Limb (tissue), 2 donors: ENCODE measurements at regions not wholly inside any gene's neighbourhood (a gene's known extent, or its start where the extent isn't known, plus 50 kb on each side); places are given as distances from the start of the nearest gene placed in this dataset.

Experiments used
- DNase-seq, 2 donors: peaks; one replicate each; pipeline ENCODE4 v3.0.0-alpha.2; 2016; ENCODE audit errors: extremely low spot score in 2 of 2

DNA sequence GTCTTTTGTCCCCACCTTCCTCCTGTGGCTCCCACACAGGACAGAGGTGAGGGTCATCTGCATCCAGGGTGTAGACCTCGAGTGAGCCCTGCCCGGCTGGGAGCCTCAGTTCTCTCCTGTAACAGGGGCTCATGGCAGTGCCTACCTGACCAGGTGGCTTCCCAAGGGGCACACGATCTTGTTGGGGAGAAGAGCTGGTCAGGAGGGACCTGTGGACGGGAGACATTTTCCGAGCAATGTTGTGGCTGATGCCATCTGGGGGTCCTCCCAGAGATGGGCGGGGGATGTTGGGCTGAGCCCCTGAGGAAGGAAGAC is 51.9 kb downstream of the CEBPB start:
- DNase-seq, result no peak

DNA sequence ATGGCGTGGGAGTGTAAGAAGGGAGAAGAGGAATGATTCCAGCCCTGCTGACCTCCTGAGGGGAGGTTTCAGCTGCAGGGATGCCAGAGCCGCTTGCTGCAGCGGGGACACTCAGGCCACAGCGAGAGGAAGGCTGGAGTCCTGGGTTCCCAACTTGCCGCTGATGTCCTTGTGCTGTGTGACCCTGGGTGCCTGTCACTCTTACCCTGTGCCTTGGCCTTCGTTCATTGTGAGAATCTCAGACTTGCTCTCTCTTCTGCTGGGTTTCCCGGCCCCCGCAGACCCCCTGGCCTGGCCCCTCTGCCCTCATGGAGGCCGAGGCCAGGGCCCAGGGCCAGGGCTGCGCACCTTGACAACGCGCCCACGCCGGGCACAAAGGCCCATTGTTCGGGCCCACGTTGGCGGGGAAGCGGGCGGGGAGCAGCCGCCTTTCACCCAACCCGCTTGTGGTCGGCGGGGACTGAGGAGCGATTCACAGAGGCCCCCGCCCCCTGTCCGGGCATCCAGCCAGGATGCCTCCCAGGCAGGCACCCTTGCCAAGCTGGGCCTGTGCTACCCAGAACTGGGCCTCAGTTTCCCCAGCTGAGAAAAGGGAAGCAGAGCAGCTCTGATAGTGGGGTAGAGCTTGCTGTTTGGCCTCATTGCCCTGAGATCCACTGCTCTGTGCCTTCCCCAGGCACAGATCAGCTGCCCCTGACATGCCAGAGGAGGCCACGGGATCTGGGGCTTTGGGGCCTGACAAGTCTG is 52.4 kb downstream of the CEBPB start:
- peak in 1 of 2 donors; percentile 80 for DNase-seq

DNA sequence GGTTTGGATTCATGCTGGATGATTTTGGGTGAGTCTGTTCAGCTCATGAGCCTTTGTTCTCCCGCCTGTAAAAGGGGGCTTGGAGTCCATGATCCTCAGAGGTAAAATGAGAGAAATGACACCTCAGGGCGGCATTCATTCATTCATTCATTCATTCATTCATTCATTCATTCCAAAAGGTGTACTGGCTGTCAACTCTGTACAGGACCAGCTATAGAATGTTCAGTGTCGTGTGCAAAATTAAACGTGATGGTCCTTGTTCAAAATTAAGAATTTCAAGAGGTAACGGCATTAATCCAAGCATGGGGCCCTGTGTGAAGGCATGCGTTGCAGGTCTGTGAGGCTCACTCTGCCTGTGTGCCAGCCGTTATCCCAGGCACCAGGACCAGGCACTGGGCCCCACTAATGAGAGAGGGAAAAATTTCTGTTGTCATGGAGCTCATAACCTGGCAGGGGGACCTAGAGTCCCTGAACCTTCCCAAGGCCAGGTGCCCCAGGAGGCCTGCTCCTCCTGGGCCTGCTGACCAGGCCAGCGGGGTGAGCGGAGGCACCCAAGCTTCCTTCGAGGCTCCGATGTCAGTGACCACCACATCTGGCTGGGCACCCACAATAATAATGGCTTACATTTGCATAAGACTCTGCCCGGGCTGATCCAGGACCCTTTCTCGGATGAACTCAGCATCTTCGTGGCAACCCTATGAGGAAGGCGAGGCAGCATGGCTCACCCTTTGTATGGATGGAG is 53.2 kb downstream of the CEBPB start:
- no peak for DNase-seq

DNA sequence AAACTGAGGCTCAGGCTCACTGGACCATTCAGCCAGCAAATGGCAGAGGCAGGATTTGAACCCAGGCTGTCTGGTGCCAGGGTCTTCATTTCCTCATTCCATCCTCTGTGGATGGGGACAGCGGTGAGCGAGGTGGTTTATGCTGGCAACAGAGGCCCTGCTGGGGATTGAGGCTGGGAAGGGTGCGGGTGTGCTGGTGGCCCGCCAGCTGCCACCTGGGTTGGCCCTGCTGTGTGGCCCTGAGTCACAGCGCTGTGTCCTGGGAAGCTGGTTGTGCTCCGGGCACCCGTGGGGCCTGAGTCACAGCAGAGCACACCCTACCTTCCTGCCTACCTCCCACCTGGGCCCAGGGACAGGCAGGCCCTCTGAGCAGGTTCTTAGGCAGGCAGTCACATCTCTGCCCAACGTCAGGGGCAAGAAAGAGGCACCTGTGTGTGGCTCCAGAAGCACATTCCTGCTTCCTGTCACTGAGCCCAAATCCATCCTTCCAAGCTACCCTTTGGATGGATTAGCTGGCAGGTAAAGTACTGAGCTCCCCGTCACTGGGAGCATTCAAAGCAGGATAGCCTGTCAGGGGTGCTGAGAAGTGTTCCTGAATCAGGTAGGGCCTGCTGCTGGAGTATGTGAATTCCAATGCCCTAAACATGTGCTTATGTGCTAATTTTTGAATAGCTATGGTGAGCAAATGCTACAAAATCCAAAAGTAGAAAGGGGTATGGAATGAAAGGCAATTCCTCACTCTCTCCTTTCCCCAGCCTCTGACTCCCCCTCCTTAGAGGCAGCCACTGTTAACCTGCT is 53.9 kb downstream of the CEBPB start:
- DNase-seq, result no peak

DNA sequence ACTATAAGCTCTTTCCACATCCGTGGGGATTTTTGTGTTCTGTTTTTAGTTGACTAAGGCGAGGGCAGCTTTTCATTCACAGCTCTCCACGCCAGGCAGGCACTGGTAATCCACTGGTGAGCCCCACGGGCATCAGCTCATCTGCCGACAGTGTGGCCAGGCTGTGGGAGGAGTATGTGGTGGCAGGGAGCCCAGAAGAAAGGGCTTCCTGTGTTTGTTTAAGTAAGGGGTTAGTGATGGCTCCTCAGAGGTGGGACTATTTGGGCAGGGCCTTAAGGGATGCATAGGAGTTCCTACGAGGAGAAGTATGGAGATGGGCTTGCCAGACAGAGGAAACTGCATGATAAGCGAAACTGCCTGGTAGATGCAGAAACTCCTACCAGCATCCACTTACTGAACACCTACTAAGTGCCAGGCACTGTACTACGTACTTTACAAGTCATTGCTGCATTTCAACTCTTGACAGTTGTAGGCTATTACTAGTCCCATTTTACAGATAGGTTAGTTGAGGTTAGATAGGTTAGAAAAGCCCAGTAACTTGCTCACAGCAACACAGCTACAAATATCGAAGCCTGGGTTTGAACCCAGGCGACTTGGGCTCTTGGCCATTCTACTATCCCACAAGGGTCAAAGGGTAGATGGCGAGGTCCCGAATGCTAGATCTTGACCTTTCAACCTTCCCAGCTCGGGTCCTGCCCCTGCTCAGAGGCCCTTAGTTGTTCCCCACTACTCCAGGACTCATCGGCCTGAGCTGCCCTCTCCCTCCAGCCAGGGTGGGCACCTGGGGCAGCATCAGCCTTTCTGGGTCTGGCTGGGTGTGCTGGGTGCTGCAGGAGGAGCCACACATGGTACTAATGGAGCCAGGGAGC is 55.1 kb downstream of the CEBPB start:
- no peak for DNase-seq

DNA sequence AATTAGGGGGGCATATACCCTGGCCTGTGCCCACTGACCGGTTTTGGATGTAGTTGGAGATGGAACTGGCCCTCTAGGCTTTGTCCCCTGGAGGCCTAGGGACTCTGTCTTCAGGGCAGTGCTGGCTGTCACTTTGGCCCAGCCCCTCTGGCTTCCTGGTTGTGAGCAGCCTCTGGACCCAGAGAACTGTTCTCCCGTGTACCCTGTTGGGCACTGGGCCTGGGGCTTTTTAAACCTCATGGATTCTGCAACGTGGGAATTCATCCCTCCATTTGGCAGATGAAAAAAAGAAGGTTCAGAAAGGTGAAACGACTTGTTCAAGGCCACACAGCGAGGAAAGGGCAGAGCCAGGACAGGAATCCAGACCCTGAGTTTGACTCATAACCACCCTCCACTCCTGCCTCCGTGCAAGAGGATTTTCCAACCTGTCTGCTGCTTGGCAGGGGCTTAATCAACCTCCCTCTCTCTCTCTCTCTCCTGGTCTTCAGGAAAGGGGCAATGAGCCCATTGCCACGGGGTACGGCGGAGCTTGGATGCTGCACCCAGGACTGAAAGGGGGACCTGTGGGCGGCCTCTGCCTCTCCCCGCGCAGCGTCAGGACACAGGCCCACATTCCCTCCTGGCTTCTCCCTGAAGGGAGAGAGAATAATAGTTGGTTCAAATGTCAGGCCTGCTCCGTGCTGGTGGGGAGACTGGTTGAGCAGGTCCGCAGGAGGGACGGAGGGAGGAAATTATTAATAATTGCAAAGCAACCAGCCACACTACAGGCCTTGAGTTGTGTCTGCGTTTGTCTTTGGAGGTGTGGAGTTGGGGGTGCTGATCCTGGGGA is 56.0 kb downstream of the CEBPB start:
- no peak for DNase-seq

DNA sequence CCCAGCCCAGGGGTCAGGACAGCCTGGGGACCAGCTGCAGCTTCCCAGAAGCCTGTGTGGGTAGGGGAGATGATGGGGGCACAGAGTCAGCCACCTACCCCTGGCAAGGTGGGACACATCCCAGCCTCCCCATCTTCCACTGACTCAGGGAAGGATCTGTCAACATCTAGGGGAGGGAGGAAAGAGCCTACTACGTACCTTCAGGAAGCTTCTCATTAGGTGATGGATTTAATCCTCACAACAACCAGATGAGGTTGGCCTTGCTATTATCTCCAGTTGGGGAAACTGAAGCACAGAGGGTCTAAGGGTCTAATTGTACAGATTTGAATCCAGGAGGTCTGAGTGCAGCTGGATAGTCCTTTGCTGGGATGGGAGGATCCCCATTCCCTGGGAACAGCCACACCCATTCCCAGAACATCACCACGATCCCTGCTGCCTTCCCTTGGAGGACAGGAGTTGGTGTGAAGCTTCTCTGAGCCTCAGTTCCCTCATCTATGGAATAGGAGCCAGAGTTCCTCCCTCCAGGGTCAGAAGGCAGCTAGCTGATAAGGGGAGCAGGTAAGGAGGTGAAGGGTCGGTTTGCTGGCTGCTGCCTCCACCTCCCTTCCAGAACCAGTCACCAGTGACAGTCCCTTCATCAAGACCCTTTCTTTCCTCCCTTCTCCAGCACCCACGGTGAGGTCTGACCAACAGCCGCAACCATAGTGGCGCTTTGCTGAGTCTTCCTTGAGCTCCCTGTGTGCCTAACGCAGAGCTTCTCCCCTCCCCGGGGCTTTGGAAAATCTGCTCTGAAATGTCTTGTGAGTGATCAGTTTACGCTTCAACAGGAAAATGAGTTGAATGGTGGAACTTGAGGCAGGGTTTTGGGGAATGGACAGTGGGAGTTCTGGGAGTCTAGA is 56.8 kb downstream of the CEBPB start:
- no peak for DNase-seq

DNA sequence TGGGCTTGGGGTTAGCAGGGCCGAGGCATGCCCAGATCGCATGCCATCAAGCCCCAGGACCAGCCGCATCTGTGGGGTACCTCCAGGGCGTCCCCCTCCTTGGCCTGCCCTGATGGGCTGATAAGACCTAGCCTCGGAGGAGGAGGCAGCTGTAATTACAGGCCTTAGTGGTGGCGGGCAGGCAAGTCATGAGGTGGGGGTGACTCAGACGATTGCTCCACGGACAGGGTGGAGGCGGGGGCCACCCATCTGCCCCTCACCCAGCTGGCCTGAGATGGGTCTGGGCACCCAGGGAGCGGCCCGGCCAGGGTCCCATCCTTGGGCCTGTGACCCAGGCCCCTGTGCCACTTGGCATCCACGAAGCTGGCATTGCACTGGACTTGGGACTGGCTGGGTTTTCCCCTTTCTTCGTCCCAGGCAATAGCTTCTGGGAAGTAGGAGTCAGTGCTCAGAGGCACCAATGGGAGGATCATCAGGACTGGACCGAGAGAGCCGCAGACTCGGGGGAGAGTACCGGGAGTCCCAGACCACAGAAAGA is 57.5 kb downstream of the CEBPB start:
- no peak for DNase-seq

DNA sequence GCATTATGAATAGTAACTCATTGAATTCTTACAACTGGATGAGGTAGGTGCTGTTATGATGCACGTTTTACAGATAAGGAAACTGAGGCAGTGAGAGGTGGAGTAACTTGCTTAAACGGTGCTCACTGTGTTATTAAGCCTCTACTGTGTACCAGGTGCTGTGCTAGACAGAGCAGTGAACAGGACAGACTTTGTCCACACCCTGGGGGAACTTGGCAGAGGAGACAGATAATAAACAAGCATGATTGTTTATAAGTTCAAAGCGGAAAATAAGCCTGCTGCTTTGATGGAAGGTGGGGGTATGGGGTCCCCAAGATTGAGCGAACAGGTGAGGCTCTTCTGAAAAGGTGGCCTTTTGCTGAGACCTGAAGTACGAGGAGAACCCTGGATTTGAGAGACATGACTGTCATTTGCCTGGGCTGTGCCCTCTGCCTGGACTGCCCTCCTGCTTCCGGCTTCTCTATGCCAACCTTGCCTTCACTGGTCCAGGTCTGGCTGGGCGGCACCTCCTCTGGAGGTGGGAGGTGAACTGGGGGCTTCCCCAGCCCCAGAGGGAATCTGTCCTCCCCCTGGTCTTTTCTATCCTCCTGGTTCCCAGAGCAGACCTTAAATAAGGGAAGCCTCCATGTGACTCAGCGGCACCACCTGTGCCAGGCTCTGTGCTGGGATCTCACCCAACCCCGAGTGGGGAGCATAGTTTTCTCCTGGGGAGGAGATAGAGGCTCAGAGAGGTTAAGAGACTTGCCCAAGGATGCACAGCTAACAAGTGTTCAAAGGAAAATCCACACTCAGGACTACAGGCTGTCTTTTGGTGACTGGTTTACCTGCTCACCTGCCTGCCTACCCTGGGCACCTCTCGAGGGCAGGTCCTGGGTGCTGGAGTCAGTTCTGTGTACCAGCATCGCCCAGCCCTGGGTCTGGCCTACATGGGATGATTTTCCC is 59.1 kb downstream of the CEBPB start:
- DNase-seq, result no peak

DNA sequence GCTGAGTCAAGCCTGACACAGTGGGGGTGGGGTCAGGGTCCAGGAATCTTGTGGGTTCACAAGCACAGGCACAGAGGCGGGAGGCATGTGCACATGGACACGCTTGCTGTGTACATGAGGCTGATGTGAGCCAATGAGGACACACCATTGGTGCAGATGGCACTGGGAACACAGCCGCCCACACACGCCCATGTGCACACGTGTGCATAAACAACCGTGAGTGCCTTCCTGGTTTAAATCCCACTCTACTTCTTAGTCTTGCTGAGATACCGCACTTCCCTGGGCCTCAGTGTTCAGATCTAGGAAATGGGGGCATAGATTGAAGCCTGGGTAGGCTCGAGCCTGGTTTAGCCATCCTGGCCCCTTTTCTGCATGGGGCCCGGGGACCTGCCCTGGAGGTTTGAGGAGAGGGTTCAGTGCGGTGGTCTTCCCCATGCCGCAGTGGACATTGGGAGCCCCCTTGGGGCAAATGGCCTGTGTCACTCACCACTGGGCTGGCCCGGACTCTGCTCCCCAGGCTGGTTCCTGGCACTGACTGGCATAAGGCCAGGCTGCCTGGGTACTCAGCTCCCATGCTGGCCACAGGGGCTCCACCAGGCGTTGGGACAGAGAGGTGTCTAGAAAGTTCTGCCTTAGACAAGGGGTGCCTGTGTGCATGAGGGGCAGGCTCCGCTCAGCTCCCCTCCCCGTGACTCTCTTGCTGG is 60.2 kb downstream of the CEBPB start:
- no peak for DNase-seq

DNA sequence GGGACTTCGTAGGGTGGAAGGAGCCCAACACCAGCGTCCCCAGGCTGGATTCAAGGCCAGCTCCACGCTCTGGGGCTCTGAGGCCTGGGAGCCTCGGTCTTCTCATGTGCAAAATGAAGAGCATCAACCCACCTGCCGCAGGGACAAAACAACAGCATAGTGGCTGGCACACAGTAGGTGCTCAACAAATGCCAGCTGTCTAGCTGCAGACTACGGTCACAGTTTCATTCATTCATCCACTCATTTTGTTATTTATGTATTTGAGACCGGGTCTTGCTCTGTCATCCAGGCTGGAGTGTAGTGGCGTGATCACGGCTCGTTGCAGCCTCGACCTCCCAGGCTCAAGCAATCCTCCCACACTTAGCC is 60.7 kb downstream of the CEBPB start:
- DNase-seq, result no peak

DNA sequence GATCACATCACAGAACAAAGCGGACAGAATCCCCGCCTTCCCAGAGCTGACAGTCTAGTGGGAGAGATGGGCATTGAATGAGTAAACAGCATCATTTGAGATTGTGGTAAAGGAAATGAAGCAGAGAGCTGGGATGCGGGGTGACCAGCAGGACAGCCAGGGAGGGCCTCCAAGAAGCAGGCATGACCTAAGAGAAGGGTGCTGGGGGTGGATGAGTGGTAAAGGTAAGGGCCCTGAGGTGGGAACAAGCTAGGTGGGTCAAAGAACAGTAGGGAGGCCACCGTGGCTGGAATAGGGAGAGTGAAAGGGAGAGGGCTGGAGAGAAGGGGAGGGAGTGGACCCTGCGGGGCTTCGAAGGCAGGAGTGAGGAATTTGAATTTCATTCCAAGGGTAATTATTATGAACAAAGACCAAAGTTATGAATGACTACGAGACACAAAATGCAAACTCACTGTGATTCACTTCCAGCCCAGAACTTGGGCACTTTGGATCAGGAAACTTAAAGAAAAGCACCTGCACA is 61.4 kb downstream of the CEBPB start:
- no peak for DNase-seq

DNA sequence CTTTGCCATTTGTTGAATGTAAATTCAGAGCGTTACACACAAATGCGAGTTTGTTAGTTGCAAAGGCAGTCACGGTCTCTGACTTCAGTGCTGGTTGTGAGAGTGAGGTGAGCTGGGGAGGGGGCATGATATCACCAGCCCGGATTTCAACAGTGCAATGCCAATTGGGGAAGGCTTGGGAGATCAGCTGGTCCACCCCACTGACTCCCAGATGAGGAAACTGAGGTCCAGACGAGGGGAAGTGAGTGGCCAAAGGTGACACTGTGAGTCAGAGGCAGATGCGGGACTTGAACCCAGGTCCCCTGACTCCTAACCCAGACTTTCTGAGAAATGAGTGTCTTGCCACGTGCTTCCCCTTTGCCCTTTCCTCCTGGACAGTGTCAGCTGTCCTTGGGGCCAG is 62.1 kb downstream of the CEBPB start:
- no peak for DNase-seq

DNA sequence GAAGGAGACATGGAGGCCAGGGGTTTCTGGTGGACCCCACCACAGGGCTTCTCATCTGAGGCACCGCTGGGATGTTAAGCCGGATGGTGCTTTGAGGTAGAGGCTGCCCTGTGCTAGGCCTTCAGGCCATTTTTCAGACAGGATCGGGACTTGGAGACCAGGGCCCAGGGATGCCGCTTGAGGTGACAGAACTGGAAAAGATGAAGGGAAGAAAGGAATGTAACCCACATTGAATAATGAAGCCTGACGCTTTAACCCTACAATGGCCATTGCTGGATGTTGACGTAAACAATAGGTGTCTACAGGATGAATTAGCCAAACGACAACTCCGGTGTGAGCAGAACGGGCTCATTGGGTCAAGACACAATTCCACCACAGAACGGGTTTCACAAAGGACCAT is 62.5 kb downstream of the CEBPB start:
- DNase-seq, result no peak

DNA sequence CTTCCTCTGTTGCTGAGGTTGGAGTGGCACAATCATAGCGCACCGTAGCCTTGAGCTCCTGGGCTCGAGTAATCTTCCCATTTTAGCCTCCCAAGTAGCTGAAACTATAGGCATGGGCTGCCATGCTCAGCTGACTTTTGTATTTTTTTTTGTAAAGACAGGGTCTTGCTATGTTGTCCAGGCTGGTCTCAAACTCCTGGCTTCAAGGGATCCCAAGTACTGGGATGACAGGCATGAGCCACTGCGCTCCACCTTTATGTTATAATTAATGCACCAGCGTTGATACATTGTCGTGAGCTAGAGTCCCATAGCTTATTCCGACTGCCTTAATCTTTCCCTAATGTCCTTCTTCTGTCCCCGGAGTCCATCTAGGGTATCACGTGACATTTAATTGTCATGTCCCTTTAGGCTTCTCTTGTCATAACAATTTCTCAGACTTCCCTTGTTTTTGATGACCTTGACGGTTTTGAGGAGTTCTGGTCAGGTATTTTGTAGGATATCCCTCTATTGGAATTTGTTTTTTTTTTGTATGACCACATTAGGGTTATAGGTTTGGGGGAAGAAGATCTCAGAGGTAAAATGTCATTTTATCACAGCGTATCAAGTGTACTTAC is 63.9 kb downstream of the CEBPB start:
- no peak for DNase-seq

DNA sequence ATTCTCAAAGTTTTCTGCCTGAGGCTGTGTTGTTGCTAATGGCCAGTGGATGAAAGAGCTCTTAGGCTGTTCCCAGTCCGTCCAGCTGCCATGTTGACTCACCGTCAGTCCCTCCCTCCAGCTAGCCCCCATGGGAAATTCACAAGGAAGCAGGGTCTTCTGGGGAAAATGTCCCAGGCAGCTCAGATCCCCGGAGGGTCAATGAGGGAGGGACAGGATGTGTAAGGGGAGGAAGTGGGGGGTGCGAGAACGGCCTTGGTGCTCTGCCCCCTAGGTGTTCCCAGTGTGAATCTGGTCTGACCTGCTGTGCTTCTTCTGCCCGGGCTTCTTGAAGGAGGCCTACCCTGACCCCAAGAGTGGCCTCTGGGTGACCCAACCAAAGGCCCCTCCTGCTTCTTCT is 65.9 kb downstream of the CEBPB start:
- no peak for DNase-seq

DNA sequence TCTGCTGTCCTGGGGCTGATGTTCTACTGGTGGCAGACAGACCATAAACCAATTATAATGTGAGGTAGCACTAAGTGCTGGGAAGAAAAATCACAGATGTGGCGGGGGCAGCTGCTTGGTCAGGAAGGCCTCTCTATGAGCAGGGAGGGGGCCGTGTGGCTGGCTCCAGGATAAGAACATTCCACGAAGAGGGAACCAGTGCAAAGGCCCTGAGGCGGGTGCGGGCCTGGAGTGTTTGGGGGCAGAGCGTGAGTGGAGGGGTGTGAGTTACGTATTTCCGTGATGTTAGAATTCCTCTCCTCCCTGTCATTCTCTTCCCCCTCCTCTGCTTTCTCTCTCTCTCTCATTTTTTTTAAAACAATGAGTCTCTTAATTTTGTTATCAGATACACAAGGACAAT is 67.2 kb downstream of the CEBPB start:
- no peak for DNase-seq
